Fibroblast of skin of scalp (primary cell): ENCODE measurements at regions not wholly inside any gene's neighbourhood (a gene's known extent, or its start where the extent isn't known, plus 50 kb on each side); places are given as distances from the start of the nearest gene placed in this dataset.
"Not testable (repeated sequence)": the region's sequence is repeated elsewhere in the genome, so short reads cannot be mapped to it uniquely, and the experiment has no call there.

Source experiments
- DNase-seq: peaks from one replicate; pipeline ENCODE4 v3.0.0-alpha.2; 2013

DNA sequence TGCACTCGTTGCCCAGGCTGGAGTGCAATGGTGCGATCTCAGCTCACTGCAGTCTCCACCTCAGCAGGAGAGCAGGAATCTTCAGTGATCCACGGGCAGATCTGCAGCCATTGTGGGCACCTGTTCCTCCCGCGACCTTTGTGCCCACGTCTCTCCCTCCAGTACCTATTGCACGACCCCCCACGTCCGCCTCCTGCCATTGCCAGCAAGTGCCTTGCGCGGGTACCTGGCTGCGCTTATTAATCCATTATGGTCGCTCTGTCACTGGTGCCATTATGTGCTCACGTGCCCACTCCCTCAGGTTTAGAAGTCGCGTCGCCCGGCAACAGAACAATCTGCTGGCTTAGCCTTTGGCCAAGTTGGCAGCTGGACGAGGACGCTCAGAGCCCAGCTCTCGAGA is 146.2 kb upstream of the C1QTNF3 start:
- not testable (repeated sequence) for DNase-seq

DNA sequence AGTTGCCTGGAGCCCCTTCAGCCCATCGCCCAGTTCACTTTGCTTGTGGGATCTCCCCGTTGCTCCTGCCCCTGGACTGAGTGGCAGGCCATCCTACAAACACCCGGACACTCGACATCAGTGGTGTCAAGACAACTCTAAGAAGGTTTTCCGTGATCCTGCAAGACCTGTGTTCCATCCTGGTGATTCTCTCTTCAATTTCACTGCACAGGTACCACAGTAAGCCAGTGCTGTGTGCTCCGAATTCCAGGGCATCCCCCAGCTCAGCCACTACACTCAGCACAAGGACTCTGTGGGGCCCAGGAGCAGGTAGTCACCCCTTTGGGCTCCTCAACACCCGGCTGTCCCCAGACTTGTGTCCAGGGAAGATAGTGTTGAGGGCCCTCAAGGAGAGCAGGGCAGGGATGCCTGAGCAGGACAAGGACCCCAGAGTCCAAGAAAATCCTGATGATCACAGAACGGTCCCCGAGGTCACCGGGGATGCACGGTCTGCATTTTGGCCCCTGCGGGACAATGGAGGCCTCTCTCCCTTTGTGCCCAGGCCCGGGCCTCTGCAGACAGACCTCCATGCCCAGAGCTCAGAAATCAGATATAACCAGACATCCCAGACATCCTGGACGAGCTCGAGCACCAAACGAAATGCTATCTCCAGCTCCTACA is 146.9 kb upstream of the C1QTNF3 start:
- peak; percentile 2 for DNase-seq

DNA sequence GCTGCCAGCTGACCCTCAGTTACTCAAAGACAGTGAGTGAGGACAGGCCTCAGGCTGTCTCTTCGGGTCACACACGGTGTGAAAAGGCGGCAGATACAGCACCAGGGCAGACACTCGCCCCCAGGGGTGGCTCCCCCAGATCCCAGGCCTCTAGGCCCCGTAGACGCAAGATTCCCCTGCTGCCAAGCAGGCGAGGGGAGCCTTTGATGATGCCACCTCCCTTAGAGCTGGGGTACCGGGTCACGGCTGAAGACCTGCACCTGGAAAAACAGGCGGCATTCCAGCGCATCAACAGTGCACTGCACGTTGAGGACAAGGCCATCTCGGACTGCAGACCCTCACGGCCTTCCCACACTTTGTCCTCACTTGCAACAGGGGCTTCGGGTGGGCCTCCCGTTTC is 147.5 kb upstream of the C1QTNF3 start:
- DNase-seq: peak; percentile 1

- peak; percentile 0 for DNase-seq
These were observed 148.3 kb upstream of the C1QTNF3 start for GRCh38 chr5:34191279-34191744.

- peak; percentile 1 for DNase-seq
These were observed 149.3 kb upstream of the C1QTNF3 start for GRCh38 chr5:34192064-34192922.

DNA sequence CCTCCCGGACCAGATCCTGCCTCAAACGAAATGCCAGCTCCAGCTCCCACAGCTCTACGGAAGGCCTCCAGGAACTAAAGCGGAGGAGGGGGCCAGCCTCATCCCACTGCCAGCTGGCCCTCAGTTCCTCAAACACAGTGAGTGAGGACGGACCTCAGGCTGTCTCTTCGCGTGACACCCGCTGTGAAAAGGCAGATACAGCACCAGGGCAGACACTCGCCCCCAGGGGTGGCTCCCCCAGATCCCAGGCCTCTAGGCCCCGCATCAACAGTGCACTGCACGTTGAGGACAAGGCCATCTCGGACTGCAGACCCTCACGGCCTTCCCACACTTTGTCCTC is 149.9 kb upstream of the C1QTNF3 start:
- DNase-seq: not testable (repeated sequence)

DNA sequence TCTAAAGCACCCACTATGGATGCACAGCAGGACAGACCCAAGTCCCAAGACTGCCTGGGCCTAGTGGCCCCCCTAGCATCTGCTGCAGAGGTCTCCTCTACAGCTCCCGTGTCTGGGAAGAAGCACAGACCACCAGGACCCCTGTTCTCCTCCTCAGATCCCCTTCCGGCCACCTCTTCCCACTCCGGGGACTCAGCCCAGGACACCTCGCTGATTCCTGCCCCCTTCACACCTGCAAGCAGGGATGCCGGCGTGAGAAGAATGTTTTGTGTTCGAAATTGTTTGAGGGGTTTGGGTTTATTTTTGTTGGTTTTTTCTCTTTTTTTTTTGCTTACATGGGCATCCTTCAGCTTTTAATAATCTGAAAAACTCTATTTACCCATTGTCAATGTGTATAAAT is 150.3 kb upstream of the C1QTNF3 start:
- not testable (repeated sequence) for DNase-seq

- peak; percentile 4 for DNase-seq
These were observed 150.8 kb upstream of the C1QTNF3 start for GRCh38 chr5:34193804-34194203.

GRCh38 chr5:34196091-34196490 is 153.1 kb upstream of the C1QTNF3 start:
- DNase-seq: not testable (repeated sequence)

DNA sequence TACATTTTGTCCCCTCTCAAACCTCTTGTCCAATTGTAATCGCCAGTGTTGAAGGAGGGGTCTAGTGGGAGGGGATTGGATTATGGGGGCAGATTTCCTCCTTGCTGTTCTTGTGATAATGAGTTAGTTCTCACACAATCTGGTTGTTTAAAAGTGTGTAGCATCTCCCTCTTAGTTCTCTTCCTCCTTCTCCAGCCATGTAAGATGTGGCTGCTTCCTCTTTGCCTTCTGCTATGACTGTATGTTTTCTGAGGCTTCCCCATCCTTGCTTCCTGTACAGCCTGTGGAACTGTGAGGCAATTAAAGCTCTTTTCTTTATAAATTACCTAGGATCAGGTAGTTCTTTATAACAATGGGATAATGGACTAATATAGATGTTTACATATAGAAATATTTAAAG is 162.3 kb upstream of the C1QTNF3 start:
- not testable (repeated sequence) for DNase-seq

DNA sequence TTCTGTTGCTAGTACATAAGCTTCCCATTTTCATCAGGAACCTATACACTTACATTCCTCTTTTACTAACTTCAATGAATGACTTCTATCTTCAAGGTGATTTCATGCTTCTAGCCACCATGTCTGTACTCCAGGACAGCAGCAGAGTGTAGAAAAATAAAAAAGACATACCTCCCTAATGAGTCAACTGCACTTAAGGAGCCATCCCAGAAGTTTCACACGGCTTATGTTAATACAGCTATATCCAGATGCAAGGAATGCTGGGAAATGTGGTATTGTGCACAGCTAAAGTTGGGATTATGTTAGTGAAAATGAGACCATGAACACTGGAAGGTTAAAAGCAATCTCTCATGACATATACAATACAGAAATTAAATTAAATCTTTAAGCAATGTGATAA is 174.4 kb upstream of the C1QTNF3 start:
- DNase-seq: peak; percentile 77

DNA sequence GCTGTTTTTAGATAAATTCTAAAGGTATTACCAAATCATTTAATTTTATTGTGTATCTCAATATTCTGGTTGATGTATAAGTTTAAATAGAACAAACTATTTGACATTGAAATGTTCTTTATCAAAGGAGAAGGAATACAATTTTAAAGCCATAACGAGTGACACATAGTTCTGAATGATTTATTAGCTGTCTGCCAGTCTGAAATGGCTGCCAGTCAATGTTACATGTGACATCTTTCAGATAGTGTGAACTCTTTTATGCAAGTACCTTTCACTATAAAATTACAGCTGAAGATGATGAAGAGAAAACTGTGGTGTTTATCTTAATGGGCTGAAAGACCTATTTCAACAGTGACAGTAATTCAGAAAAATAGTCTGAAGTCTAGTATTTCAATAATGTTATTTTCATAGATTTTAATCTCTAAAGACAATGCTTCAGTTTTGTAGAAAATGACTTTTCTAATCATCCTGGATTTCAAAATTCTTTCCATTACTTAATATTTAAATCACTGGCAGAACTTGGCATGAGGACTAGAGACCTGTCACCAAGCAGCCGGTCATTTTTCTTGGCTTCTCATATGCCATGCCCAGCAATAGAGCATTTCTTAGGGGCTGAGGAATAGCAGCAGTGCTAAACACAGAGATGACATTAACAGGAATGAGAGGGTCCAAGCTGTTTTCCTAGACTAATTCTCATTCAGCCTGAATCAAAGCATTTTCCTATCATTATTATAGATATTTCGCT is 178.5 kb upstream of the C1QTNF3 start:
- DNase-seq: not testable (repeated sequence)

DNA sequence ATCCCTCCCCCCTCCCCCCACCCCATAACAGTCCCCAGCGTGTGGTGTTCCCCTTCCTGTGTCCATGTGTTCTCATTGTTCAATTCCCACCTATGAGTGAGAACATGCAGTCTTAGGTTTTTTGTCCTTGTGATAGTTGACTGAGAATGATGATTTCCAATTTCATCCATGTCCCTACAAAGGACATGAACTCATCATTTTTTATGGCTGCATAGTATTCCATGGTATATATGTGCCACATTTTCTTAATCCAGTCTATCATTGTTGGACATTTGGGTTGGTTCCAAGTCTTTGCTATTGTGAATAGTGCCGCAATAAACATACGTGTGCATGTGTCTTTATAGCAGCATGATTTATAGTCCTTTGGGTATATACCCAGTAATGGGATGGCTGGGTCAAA is 180.1 kb upstream of the C1QTNF3 start:
- not testable (repeated sequence) for DNase-seq

GRCh38 chr5:34230402-34230801 is 187.4 kb upstream of the C1QTNF3 start:
- not testable (repeated sequence) for DNase-seq

DNA sequence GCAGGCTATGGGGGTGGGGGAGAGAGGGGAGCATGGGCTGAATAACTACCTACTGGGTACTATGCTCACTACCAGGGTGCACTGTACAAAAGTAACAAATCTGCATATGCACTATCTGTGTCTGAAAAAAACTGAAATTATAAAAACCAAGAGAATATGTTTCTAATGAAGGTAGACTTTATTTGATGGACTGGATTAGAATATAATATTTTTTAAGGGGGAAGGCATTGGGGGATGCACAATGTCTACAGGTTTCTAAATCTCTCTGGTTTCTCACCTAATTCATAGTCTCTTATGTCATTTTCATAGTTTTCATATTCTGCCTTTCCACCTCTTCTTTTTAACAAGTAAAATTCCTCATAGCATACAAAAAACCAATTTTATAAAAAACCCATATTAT is 200.8 kb upstream of the C1QTNF3 start:
- not testable (repeated sequence) for DNase-seq

DNA sequence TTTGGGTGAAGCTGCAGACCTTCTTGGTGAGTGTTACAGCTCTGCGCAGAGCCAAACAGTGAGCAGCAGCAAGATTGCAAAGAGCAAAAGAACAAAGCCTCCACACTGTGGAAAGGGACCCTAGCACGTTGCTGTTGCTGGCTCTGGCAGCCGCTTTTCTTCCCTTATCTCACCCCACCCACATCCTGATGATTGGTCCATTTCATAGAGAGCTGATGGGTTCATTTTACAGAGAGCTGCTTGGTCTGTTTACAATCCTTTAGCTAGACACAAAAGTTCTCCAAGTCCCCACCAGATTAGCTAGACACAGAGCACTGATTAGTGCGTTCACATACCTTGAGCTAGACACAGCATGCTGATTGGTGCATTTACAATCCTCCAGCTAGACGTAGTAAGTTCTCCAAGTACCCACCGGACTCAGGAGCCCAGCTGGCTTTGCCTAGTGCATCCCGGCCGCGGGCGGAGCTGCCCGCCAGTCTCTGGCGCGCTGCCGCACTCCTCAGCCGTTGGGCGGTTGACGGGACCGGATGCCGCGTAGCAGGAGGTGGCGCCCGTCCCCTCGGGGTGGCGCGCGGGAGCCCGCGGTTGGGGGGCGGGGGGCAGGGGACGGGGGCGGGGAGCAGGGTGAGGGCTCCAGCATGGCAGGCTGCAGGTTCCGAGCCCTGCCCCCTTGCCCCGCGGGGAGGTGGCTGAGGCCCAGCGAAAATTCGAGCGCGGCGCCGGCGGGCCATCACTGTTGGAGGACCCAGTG is 201.4 kb upstream of the C1QTNF3 start:
- peak; percentile 65 for DNase-seq

- DNase-seq: not testable (repeated sequence)
These were observed 202.0 kb upstream of the C1QTNF3 start for GRCh38 chr5:34245032-34245394.

- not testable (repeated sequence) for DNase-seq
These were observed 202.8 kb upstream of the C1QTNF3 start for GRCh38 chr5:34245813-34246212.

GRCh38 chr5:34258598-34258997 is 215.6 kb upstream of the C1QTNF3 start:
- DNase-seq: not testable (repeated sequence)

DNA sequence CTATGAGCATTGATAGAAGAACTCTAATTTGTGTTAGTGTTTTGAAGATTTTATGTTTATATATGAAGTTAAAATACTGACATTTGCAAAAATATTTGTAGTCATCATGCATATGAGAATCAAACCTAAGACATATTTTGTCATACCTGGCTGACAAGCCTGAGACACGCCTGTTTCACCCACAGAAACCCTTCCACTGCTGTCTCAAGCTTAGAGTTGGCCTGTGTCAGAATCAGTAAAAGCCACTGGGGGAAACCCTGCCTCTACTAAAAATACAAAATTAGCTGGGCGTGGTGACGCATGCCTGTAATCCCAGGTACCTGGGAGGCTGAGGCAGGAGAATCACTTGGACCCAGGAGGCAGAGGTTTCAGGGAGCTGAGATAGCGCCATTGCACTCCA is 218.0 kb upstream of the C1QTNF3 start:
- DNase-seq: not testable (repeated sequence)

- DNase-seq: not testable (repeated sequence)
These were observed 223.1 kb upstream of the C1QTNF3 start for GRCh38 chr5:34266151-34266550.

DNA sequence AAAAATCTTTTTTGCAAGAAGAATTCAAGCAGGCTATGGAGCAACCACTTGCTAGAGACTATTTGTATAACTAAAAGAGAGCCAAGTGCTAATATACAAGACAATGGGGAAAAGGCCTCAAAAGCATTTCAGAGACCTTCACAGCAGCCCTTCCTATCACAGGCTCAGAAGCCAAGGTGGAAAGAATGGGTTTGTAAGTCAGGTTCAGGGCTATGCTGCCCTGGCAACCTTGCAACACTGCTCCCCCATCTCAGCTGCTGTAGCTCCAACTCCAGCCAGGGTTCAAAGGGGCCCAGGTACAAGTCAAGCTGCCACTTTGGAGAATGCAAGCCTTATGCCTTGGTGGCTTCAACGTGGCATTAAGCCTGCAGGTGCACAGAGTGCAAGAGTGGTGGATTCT is 253.7 kb upstream of the C1QTNF3 start:
- not testable (repeated sequence) for DNase-seq
